ENCODE measurements at regions not wholly inside any gene's neighbourhood (a gene's known extent, or its start where the extent isn't known, plus 50 kb on each side); places are given as distances from the start of the nearest gene placed in this dataset.

GRCh38 chr3:83393276-83393675, 1565.5 kb upstream of the CADM2 start:
- H3K27me3 ChIP-seq: no peaks in the 10 kb centered on the region
- intact Hi-C loops (cut with DNase I; ENCODE audit: low total_unique reads): no loop called here
- DNase-seq: no peak
- peaks cover 0 to 4% (median 3%) of the 10 kb centered on the region in 3 donors for H3K9me3 ChIP-seq
- TF ChIP-seq CTCF (IDR thresholded peaks at IDR 0.05): no peak
- H3K27ac ChIP-seq: no peak overlapping the region
- H3K4me1 ChIP-seq: no peaks in the 10 kb centered on the region
- H3K4me3 ChIP-seq: no peak overlapping the region
- H3K36me3 ChIP-seq: no peaks in the 10 kb centered on the region

- no peak overlapping the region for H3K4me3 ChIP-seq
- DNase-seq: no peak
- no peak overlapping the region for H3K27ac ChIP-seq
- no peak for TF ChIP-seq CTCF (IDR thresholded peaks at IDR 0.05)
- no peaks in the 10 kb centered on the region for H3K4me1 ChIP-seq
- no peaks in the 10 kb centered on the region for H3K36me3 ChIP-seq
- H3K9me3 ChIP-seq: no peaks in the 10 kb centered on the region
- intact Hi-C loops (cut with DNase I; ENCODE audit: low total_unique reads): no loop called here
- no peaks in the 10 kb centered on the region for H3K27me3 ChIP-seq
Observed at GRCh38 chr3:83403927-83404326, 1554.9 kb upstream of the CADM2 start.

- no peak overlapping the region for H3K27ac ChIP-seq
- no peaks in the 10 kb centered on the region for H3K4me1 ChIP-seq
- intact Hi-C loops (cut with DNase I; ENCODE audit: low total_unique reads): no loop called here
- H3K27me3 ChIP-seq: no peaks in the 10 kb centered on the region
- no peak for TF ChIP-seq CTCF (IDR thresholded peaks at IDR 0.05)
- no peaks in the 10 kb centered on the region for H3K9me3 ChIP-seq
- no peak for DNase-seq
- no peak overlapping the region for H3K4me3 ChIP-seq
- no peaks in the 10 kb centered on the region for H3K36me3 ChIP-seq
Observed at GRCh38 chr3:83426300-83426699, 1532.5 kb upstream of the CADM2 start.

GRCh38 chr3:83434880-83435587, 1523.8 kb upstream of the CADM2 start:
- intact Hi-C loops (cut with DNase I; ENCODE audit: low total_unique reads): no loop called here
- H3K36me3 ChIP-seq: no peaks in the 10 kb centered on the region
- H3K4me1 ChIP-seq: no peaks in the 10 kb centered on the region
- no peaks in the 10 kb centered on the region for H3K9me3 ChIP-seq
- no peak overlapping the region for H3K4me3 ChIP-seq
- H3K27me3 ChIP-seq: no peaks in the 10 kb centered on the region
- no peak overlapping the region for H3K27ac ChIP-seq
- no peak for TF ChIP-seq CTCF (IDR thresholded peaks at IDR 0.05)
- DNase-seq: no peak

GRCh38 chr3:83438188-83438587, 1520.6 kb upstream of the CADM2 start:
- H3K9me3 ChIP-seq: no peaks in the 10 kb centered on the region
- intact Hi-C loops (cut with DNase I; ENCODE audit: low total_unique reads): no loop called here
- TF ChIP-seq CTCF (IDR thresholded peaks at IDR 0.05): no peak
- no peaks in the 10 kb centered on the region for H3K27me3 ChIP-seq
- no peaks in the 10 kb centered on the region for H3K36me3 ChIP-seq
- no peak for DNase-seq
- no peak overlapping the region for H3K27ac ChIP-seq
- H3K4me1 ChIP-seq: no peaks in the 10 kb centered on the region
- no peak overlapping the region for H3K4me3 ChIP-seq

GRCh38 chr3:83453056-83453455, 1505.7 kb upstream of the CADM2 start:
- intact Hi-C loops (cut with DNase I; ENCODE audit: low total_unique reads): no loop called here

More at GRCh38 chr3:83453056-83453455, 1505.7 kb upstream of the CADM2 start:
- peaks cover 0 to 41% (median 2%) of the 10 kb centered on the region in 4 donors for H3K4me1 ChIP-seq
- no peak overlapping the region for H3K27ac ChIP-seq
- no peak overlapping the region for H3K4me3 ChIP-seq
- H3K36me3 ChIP-seq: no peaks in the 10 kb centered on the region
- no peak for DNase-seq
- H3K9me3 ChIP-seq: no peaks in the 10 kb centered on the region
- H3K27me3 ChIP-seq: no peaks in the 10 kb centered on the region
- TF ChIP-seq CTCF (IDR thresholded peaks at IDR 0.05): no peak
